ENCODE measurements at regions not wholly inside any gene's neighbourhood (a gene's known extent, or its start where the extent isn't known, plus 50 kb on each side); places are given as distances from the start of the nearest gene placed in this dataset.
A peak's percentile ranks its signal among the peaks of the same experiment; 100 is the strongest.
"Not testable (repeated sequence)": the region's sequence is repeated elsewhere in the genome, so short reads cannot be mapped to it uniquely, and the experiment has no call there.

DNA sequence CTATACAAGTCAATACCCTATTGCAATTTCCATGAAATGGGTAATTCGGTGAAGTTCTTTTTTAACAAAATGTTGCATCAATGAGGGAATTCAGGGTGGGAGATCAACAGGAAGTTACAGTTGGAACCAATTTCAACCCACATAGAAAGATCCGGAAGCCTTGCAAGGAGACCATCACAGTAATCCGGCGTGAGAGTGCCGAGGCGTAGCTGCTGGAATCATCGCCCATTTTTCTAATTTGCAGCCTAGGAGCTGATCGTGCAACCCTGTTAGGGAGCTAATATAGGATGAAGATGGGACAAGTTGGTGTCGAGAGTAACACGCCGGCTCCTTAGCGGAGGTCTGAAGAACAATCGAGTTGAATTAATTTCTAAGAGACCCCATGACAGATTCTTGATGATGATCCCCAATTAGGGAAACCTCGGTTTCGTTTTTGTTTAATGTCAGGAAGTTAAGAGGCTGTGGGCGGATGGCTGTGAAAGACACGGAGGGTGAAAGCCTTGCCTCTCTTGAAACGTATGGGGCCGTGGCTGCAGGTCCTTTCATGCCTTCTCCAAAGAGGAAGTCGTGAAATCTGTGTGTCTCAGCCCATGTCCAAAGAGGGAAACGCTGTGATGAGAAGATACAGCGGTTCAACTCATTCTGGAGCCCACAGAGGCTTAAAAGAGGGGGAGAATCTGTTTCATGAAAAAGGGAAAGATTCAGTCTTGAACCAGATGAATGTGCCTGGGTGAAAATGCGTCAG is 51.2 kb upstream of the CARD11 start:
- DNase-seq (ENCODE audit: low read depth in 2 of 2) = peak in 1 of 2 donors; percentile 17

DNA sequence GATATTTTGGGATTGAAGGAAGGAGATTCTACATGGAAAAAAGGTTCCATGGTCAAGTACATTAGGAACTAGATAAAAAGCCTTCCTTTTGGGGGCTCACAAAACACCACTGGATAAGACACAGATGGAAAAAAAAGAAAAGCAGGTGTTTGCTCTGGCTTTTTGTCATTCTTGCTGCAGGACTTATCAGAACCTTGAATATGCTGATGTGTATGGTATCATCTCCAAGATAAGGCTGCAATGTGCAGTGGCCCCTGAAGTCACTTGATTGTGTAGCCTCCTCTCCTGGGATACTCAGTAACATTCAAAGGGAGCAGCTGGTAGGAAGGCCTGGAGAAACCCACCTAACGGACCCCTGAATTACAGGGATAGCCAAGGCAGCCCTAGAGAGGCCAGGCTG is 54.1 kb upstream of the CARD11 start:
- DNase-seq (ENCODE audit: low read depth in 2 of 2) = no peak

DNA sequence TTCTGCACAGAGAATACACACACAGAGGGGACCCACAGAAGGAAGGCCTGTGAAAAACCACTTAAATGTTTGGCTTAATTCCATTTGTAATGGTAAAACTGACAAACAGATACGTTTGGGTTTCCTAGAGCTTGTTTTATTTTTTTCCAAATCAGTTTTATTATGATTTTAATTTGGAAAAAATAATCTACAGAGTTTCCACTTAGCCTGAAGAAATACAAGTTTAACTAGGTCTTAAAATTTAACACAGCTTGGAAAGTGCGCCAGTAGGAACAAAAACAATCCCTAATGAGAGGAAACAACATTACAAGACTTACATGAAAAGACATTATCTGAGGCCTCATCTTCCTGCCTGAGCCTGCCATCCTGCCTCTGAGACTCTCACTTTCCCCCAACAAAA is 58.5 kb upstream of the CARD11 start:
- DNase-seq (ENCODE audit: low read depth in 2 of 2) = no peak

DNA sequence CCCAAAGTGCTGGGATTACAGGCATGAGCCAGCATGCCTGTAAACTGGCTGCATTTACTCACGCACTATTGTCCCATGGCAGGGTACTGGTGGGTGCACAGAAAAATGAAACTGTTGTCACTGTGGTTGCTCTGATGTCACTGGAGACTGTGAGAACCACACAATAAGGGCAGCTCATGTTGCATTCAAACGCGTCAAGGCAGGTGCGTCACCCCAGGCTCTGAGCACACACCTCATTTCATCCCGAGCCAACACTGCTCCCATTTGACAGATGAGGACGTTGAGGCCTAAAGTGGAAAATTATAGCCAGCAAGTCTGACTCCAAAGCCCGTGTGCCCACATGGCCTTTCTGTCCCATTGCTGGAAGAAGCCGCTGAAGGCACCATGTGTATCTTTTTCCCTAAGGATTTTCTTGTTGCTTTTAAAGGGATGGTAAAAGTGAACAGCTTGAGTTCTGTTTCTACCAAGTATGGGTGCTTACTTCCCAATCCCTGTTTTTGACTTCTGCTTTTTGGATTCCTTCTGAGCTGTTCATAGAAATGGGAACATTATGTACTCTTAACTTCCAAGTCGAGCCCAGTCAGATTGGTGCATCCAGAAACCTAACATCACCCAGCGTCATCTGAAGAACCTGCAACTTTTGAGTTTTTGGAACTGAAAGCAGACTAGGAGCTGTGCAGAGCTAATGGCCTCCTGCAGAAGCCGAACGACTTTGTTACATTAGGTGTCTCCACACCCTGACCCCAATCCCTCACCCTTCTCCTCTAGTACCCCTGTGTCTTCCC is 60.1 kb upstream of the CARD11 start:
- no peak for DNase-seq (ENCODE audit: low read depth in 2 of 2)

DNA sequence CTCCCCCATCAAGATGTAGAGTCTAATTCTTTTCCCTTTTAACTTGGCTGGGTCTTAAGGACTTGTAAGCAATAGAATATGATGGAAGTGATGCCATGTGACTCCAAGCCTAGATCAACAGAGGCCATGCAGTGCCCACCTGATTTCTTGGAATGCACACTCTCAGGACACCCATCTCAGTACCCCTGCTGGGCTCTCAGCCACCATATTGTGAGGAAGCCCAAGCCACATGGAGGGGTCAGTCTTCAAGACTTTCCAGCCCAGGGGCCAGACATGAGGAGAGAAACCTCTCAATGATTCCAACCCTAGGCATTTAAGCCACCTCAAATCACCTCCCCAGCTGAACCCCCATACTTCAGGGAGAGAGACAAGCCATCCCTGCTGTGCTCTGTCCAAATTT is 62.2 kb upstream of the CARD11 start:
- DNase-seq (ENCODE audit: low read depth in 2 of 2) = no peak

DNA sequence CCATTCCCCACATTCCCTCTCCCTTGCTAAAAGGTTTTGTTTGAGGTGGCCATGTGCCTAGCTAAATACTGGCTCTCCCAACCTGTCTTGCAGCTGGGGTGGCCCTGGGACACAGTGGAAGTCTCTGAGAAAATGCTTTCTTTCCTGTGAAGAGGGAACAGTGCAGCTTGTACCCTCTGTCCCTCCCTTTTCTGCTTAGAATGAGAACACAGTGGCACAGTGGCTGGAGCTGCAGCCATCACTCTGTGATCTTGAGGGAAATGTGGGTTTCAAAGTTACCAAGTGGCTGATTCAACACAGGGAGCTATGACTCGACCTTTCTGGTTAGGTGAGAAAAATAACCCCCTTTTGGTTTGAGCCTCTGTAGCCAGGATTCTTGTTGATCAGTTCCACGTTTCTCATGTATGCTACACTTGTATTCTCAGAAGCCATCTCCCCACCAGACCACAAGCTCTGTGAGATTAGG is 62.7 kb upstream of the CARD11 start:
- DNase-seq (ENCODE audit: low read depth in 2 of 2) = peak in 1 of 2 donors; percentile 16

DNA sequence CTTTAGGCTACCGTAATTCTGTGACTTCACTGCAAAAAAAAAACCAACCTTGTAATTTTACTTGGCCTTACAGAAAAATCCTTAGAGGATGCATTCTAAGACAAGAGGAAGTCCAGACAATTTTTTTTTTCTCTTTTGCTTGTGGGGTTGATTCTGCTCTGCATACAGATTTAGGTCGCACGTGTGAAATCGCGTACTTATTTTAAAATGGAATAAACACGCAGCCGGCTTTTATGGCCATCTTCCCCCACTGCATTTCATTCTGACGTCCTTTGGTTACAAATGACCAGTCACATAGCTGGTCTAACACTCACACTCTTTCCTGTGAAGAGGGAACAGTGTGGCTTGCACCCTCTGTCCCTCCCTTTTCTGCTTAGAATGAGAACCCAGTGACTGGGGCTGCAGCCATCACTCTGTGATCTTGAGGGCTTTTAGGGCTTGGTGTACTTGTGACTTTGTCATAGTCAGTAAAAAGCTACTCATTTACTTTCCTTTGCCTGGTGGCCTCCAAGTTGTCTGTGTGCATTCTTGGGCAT is 63.6 kb upstream of the CARD11 start:
- no peak for DNase-seq (ENCODE audit: low read depth in 2 of 2)

DNA sequence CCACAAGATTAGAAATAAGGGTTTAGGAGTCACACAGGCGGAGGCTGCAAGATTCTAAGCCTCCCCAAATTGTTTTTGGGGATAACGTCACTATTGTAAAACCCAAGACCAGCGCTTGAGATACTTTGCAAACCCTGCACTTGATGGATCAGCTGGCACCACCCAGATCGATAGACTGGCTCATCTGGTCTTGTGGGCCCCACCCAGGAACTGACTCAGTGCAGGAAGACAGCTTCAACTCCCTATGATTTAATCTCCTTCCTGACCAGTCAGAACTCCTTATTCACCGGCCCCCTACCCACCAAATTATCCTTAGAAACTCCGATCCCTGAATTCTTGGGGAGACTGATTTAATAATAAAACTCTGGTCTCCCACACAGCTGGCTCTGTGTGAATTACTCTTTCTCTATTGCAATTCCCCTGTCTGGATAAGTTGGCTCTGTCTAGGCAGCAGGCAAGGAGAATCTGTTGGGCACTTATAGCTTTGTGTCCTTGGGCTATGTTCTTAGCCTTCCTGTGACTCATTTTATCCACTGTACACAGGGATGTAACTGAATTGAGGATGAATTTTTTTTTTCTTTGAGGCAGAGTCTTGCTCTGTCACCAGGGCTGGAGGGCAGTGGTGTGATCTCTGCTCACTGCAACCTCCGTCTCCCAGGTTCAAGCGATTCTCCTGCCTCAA is 64.4 kb upstream of the CARD11 start:
- DNase-seq (ENCODE audit: low read depth in 2 of 2) = no peak

DNA sequence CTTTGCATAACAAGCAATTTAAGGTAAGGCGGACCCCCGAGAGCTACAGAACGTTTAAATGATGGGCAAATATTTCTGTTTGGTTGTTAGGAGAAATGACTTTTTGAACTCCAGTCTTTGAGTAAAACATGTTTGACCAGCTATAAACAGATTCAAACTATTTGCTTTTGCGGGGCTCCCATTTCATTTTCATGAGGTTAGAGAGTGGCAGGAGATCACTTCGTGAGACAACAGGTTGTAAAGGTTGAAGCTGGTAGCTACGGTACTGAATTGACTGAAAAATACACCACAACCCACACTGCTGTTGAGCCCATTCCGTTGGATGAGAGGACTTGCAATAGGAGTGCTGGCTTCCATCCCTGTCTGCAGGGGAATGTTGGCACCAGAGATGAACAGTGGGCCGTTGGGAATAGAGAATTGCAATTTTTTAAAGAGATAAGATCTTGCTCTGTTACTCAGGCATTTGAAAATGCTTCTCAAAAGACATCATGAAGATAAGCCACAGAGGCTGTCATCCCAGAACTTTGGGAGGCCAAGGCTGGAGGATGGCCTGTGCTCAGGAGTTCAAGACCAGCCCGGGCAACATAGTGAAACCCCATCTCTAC is 65.7 kb upstream of the CARD11 start:
- DNase-seq (ENCODE audit: low read depth in 2 of 2) = no peak

DNA sequence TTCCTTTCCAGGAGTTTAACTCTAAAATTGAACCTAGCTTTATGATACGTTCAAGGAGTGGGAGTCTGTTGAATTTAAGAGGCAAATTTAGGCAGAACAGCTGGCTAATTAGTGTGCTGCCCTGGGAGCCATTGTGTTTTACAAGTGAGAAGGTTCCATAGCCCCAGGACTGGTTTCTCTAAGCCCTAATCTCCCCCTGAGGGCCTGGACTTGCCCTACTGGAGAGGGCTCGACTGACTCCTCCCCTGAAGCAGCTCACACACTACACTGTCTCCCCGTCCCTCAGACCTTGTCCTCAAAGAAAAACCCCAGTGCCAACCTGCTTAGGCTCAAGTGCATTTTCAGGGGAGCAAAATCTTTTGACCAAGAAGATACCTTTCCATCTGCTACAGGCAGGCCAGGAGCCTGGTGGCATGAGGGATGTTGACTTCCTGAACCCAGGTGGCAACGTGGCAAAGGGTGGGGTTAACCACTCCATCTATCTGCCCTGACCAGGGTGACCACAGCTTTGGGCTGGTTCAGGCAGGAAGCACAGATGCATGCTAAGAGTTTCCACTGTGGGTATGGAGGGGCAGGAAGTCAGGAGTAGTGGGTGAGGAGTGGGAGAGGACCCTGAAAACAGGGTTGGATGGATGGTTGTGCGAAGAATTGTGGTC is 68.9 kb upstream of the CARD11 start:
- DNase-seq (ENCODE audit: low read depth in 2 of 2) = no peak

DNA sequence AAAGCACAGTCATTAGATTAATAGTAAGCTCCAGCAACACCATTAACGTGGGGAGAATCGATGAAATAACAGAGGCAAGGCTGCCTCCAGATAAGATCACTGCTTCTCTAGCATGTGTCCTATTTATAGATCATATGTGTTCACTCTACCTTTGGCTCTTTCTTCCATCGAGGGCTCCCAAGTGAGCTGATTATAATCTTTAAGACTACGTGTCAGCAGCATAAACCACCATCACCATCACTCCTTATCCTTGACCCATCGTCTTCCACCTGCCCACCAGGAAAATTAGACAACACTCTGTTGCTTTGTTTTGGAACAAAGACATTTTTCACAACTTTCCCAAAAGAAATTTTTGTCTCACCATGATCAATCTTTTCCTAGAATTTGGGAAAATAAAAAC is 71.2 kb upstream of the CARD11 start:
- DNase-seq (ENCODE audit: low read depth in 2 of 2) = no peak

DNA sequence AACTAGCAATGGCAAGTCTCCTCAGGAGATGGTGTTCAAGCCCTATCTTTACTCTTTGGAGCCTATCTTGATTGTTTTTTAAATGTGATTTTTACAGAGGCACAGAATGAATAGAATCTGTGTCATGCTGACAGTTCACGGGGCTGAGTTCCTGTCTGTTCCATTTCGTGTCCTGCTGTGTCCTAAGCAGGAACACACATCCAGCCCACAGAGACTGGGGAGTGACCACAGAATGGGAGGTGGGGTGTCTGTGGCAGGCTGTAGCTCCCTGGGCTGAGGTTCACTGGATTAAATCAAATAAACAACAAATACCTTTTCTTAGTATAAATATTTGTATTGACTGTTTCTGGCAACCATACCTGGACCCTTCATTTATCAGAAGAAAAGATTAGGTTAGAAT is 73.4 kb upstream of the CARD11 start:
- no peak for DNase-seq (ENCODE audit: low read depth in 2 of 2)

DNA sequence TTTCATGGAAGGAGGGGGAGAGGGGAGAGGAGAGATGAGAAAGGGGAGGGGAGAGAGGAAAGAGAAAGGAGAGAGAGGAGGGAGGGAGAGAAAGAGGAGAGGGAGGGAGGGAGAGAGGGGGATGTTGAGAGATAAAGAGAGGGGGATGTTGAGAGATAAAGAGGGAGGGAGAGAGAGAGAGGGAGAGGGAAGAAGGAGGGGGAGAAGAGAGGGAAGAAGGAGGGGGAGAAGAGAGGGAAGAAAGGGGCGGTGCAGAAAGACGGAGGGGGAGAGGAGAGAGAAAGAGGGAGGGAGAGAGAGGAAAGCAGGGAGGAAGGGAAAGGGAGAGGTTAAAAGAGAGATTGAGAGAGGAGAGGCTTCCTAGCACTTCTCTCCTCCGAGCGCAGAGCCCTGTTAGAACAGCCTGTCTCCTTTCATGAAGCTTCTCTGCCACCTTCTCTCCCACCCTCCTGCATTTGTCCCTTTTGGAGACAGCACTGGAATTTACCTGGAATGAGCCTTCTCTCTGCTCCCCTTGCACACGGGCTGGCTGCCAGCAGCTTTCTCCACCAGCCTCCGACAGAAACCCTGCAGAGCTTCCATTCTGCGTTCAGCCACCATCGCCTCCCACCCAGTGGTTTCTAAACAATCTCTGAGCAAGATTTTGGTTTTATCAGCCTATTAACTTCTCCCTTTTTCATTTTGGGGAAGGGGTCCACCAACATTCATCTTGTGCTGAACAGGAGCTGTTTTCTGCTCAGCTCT is 74.0 kb upstream of the CARD11 start:
- DNase-seq (ENCODE audit: low read depth in 2 of 2) = no peak

DNA sequence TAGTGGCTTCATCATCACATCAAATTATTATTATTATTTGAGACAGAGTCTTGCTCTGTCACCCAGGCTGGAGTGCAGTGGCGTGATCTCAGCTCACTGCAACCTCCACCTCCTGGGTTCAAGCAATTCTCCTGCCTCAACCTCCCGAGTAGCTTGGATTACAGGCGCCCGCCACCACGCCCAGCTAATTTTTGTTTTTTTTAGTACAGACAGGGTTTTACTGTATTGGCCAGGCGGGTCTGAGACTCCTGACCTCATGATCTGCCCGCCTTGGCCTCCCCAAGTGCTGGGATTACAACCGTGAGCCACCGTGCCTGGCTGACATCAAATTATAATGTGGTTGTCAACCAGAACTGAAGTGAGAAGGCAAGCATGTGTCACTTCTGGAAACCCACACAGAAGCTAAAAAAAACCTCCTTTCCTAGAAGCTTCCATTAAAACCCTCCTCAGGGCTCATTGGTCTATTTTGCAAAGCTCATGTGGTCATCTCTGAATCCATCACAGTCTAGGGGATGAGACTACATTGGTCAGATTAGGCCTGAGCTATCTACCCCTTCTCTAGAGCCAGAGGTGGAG is 75.8 kb upstream of the CARD11 start:
- not testable (repeated sequence) for DNase-seq (ENCODE audit: low read depth in 2 of 2)

DNA sequence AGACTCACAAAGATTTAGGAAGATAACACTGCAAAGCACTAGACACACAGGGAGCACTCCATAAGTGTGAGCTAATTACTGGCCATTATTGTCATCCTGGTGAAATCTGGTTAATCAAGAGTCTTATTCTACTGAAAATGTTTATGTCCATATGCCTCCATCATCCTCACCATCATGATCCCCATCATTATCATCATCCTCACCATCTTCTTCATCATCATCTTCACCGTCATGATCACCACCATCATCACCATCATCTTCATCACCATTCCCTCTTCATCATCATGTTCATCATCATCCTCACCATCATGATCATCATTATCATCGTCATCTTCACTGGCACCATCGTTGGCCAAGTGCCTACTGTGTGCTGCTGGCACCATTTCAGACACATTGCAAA is 76.3 kb upstream of the CARD11 start:
- no peak for DNase-seq (ENCODE audit: low read depth in 2 of 2)

DNA sequence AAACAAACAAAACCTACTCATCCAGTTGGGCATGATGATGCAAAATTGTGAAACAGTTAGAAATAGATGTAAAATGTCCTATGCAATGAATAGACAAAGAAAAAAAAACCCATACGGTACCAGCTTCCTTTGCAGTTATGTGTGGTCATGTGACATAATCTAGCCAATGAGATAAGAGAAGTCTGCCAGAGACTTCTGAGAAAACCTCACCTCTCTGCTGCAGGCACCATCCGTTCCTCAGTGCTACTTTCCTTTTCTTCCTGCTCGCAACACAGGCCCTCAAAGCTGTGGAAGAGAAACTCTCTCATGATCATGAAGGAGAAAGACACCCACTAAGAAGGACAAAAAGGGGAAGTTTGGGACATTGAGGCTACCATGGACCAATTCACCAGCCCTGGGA is 76.8 kb upstream of the CARD11 start:
- DNase-seq (ENCODE audit: low read depth in 2 of 2) = no peak

DNA sequence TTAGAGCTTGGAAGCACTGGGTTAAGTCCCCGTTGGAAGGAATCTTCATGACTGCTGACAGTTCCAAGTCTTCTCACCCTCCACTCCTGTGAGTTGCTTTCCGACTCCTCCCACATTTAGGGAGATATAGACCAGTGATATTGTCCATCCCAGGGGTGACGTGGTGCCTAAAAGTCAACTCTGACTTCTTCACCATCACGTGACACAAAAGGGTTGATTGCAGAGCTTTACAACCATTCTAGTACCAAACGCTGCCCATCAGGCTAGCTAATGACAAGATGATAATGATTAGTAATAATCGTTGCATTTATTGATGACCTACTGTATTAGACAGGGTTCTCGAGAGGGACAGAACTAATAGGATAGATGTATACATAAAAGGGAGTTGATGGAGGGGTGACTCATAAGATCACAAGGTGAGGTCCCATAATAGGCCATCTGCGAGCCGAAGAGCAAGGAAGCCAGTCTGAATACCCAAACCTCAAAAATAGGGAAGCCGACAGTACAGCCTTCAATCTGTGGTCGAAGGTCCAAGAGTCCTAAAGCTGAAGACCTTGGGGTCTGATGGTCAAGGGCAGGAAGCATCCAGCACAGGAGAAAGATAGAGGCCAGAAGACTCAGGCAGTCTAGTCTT is 85.3 kb upstream of the CARD11 start:
- no peak for DNase-seq (ENCODE audit: low read depth in 2 of 2)

DNA sequence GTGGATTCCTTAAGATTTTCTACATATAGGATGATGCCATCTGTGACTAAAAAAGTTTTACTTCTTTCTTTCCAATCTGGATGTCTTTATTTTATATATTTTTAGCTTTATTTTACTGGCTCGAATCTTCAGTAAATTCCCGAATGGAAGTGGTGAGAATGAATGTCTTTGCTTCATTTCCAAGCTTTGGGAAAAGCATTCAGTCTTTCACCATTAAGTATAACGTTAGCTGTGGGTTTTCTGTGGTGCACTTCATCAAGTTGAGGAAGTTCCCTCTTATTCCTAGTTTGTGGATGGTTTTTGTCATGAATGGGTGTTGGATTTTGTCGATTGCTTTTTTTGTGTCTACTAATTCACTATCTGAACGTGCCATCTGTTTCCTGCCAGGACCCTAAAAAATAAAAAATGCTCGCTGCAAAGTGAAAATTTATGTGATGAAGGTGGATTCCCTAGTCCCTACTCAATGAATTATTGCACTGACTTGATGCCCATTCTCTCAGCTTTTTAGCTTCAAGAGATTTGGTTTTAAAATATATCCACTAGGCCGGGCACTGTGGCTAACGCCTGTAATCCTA is 90.2 kb upstream of the CARD11 start:
- DNase-seq (ENCODE audit: low read depth in 2 of 2) = no peak

DNA sequence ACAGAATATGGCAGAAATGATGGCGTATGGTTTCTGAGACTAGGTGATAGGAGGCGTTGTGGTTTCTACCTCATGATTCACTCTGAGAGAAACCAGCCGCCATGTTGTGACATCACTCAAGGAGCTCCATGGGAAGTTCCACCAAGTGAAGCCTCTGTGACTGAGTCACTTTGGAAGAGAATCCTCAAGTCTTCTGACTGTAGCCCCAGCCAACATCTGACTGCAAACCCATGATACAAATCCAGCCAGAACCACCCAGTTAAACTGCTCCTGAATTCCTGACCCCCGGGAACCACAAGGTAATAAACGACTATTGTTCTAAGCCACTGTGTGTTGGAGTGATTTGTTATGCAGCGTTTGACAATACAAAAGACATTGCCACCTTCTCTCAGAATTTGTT is 91.1 kb upstream of the CARD11 start:
- DNase-seq (ENCODE audit: low read depth in 2 of 2) = no peak

DNA sequence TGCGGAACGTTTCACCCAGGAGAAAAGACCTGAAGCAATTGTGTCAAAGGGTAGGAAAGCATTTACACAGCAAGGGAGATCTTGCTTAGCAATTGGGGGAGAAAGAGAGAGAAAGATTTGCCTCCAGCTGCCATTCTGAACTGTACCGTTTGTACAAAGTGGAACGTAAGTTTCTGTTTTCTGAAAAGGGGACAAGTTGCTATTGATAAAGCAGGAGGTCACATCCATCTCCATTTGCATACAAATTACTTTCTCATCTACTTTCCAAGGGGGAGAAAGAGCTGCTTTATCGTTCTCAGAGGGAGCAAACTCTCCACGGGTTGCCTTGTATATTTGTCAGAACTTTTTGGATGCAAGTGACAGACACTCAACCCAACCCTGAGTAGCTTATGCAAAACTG is 92.0 kb upstream of the CARD11 start:
- no peak for DNase-seq (ENCODE audit: low read depth in 2 of 2)
